NCI-H1092 (cell line): ENCODE measurements at regions not wholly inside any gene's neighbourhood (a gene's known extent, or its start where the extent isn't known, plus 50 kb on each side); places are given as distances from the start of the nearest gene placed in this dataset.

Experiments
- DNase-seq: peaks from one replicate; lab custom pipeline; 2025; lab: John Stamatoyannopoulos, UW

DNA sequence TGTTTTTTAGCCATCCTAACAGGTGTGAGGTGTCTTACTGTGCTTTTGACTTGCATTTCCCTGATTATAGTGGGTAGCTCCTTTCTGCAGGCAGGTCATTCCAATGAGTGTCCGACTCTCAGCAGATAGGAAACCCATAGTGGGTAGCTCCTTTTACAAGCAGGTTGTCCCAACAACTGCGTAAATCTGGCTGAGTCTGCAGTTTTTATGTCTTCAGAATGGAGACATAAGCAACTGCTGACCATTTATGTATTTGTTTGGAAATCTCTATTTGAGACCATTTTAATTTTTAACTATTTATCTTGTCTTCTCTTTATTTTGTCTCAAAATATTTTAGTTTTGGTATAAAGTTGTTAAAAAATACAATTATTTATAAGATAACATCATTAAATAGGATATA, 839.4 kb downstream of the SLITRK6 start:
- DNase-seq, result no peak

DNA sequence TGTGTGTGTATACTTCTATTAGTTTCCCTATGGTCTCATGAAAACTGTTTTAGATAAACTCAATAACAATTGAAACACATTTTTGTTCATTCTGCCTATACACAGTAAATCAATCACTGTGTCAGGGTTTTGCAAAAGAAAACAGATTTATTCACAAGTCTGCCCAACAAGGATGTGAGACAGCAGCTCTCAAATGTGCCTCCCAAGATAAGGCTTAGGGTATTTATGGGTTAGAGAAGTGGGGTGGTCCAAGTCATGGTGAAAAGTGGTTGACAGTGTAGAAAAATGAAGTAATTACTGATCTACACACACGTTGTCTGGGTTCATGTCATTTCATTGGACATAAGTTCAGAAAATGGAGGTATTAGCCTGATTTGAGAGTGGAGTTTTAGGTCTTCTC, 844.6 kb downstream of the SLITRK6 start:
- no peak for DNase-seq

DNA sequence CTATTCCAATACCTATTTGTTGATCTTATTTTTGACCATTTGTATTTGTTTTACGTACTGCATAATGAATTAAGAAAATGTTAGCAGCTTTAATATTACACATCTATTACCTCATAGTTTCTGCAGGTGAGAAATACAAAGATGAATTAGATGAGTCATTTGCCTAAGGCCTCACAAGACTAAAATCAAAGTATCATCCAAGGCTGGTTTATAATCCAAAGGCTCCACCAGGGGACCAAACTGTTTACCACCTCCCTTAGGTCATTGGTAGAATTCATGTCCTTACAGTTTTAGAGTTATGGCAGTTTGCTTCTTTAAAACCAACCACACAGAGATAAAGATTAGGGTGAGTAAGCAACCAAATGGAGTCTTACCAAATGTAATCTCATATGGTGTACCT, 848.1 kb downstream of the SLITRK6 start:
- no peak for DNase-seq

- no peak for DNase-seq
Measured at GRCh38 chr13:84946192-84946591, 853.0 kb downstream of the SLITRK6 start.

GRCh38 chr13:84940798-84941197, 858.4 kb downstream of the SLITRK6 start:
- no peak for DNase-seq

- DNase-seq, result no peak
Measured at GRCh38 chr13:84940167-84940566, 859.1 kb downstream of the SLITRK6 start.

- DNase-seq, result no peak
Measured at GRCh38 chr13:84934911-84935310, 864.3 kb downstream of the SLITRK6 start.

DNA sequence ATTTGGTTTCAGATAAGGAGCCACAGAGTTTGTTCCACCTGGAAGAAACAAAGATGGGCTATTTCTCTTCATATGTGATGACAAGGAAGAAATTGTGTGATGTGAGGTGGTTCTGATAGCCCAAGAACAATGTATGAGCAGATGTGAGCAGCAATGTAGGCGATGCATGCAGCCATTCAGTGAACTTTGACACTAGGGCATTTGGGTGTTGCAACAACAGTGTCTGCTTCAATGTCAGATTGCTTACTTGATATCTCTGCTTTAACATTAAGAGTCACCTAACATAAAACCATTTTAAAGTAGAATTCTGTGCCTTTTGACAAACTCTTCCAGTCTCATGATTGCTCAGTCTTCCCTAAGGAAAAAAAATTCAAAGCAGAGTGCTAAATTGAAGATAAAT, 865.4 kb downstream of the SLITRK6 start:
- no peak for DNase-seq

DNA sequence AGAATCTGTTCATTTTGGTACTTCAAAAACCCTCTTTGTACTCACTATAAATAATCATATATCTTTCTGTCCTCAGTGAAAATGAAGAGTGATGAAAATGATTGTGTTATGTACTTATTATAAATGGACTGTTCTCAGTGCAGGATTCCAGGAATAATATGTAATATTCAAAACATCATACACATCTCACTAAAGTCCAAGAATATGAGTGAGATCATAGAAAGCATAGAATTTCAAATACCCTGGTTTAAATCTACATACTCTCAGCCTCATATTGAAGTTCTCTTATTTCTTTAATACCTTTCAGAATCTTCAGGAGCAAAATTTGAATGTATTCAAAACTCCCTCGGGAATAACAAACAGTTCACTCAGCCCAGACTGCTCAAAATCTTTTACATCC, 868.0 kb downstream of the SLITRK6 start:
- DNase-seq, result no peak

GRCh38 chr13:84927442-84928169, 871.6 kb downstream of the SLITRK6 start:
- DNase-seq, result no peak

DNA sequence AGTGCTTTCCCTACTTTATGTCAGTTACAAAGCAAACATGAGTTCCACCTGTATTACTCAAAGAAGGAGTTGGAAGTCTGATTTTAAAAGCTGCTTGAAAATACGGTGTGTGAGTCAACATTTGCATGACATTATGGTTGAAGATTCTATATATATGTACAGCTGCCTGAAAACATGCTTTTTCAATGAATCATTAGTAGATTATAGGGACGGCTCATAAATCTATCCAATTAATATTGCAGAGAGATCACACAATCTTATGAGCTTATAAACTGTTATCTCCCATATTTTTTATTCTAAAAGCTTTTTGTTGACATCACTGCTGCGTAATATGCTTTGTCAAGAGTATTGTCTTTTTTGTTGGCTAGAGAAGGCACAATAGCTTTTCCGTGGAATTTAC, 873.8 kb downstream of the SLITRK6 start:
- DNase-seq, result no peak

- DNase-seq, result no peak
Measured at GRCh38 chr13:84923831-84924230, 875.4 kb downstream of the SLITRK6 start.

DNA sequence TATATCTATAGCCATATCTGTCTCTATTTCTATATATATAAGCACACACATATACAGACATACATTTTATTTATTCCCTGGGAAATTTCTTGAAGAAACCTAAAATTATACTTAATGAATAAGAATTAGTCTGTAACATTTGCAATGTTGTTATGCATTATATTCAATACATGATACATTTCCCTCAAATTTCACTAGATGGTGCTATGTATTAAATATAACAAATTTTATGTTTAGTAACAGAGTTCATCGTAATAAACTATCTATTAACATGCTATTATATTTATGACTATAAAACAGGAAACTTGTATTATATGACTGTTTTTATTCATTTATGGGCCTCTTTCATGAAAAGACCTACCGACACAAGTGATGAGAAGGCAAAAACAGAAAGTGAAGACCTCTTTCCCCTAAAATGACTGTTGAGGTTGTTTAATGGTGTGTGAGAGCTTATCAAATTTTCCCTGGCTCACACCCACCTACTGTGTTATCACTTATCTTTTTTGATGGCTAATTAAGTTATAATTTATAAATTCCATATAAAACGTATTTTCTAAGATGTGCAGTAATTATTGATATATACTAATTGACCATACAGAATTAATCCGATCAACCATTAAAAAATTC, 881.9 kb downstream of the SLITRK6 start:
- peak; percentile 15 for DNase-seq

DNA sequence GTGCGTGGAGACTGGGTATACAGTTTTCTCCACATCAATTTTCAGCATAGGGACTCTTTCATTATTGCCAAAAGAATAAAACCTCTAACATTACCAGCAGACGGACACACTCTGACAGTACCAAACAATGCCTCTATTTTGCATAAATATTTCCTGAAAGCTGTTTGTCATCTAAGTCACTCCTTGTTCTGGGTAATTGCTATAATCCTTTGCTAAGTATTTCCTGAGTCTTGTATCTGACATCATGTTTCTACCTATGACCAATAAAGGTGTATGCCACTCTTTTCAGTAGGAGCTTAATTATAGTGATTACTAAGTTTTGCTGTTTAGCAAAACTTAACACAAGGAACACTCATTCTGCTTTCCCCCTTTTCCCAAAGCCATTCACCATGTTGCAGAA, 886.5 kb downstream of the SLITRK6 start:
- DNase-seq, result no peak

- no peak for DNase-seq
Measured at GRCh38 chr13:84910423-84910822, 888.8 kb downstream of the SLITRK6 start.

GRCh38 chr13:84903391-84903790, 895.8 kb downstream of the SLITRK6 start:
- no peak for DNase-seq

DNA sequence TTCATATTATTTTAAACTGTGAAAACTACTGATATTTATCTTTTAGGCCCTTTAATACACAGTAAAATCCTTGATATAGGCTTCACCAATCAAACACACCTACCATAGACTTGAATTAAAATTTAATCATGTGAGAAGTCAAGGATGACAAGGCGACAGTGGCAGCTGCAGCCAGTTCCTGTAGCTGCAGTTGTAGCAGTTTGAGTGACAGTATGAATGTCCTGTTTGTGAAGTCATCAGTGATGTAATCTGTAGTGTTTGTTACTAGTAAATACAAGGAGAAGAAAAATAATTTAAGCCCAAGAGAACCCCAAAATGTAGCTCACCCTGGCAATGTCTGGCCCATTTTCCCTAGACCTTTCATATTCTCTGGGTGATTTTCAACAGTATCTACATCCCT, 897.0 kb downstream of the SLITRK6 start:
- no peak for DNase-seq

DNA sequence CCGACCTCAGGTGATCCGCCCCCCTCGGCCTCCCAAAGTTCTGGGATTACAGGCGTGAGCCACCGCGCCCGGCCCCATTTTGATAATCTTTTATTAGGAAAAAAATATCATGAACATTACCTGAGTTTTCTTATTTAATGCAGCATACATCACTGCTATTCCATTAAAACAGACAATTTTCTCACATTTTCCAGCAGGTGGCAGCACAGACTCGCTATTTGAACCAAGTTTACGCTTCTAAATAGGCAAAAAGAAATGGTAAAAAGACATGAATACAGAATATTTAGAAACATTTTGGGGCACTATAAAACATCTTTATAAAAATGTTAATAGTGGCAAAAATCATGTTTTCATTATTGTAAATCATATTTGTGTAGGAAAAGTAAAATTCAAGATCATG, 903.1 kb downstream of the SLITRK6 start:
- peak; percentile 34 for DNase-seq

DNA sequence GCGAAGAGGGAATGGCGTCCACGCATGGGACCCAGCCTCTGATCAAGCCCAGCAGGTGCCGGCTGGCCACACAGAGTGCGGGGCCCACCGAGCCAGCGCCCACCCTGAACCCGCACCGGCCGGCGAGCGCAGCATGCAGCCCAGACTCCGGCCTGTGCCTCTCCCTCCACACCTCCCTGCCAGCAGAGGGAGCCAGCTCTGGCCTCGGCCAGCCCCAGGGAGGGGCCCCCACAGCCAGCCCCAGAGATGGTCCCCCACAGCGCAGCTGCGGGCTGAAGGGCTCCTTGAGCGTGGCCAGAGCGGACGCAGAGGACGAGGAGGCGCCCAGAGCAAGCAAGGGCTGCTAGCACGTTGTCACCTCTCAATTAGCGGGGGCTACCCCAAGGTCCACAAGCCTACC, 904.5 kb downstream of the SLITRK6 start:
- DNase-seq, result no peak

- DNase-seq, result no peak
Measured at GRCh38 chr13:84885868-84886267, 913.4 kb downstream of the SLITRK6 start.

- DNase-seq, result no peak
Measured at GRCh38 chr13:84873951-84874350, 925.3 kb downstream of the SLITRK6 start.

- no peak for DNase-seq
Measured at GRCh38 chr13:84870190-84870589, 929.0 kb downstream of the SLITRK6 start.

- no peak for DNase-seq
Measured at GRCh38 chr13:84867246-84867645, 932.0 kb downstream of the SLITRK6 start.

DNA sequence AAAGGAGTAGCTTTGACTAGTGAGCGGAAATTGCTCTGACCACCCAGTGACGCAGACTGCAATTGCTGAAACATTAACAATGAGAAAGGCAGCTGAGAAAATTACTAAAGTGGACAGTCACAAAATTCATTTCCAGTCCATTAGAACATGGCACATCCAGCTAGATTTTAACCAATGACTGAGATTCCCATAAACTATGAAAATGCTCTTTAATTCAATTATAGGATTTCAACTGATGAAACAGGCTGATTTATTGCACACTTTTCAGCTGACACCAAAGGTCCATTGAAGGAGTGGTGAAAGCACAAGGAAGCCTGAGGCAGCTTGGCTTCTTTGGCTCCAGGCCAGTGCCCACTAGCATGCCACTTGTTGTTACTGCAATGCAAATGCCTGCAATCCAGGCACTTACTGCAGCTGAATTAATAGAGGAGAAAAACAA, 933.4 kb downstream of the SLITRK6 start:
- peak; percentile 63 for DNase-seq
